WTC11 (cell line): ENCODE measurements at regions not wholly inside any gene's neighbourhood (a gene's known extent, or its start where the extent isn't known, plus 50 kb on each side); places are given as distances from the start of the nearest gene placed in this dataset.
"Not testable (repeated sequence)": the region's sequence is repeated elsewhere in the genome, so short reads cannot be mapped to it uniquely, and the experiment has no call there.

Experiments
- OVOL2 ChIP-seq: fragments of 250-450 bp; sonication (Bioruptor Pico); IDR thresholded peaks from 2 replicates; pipeline ENCODE4 v1.9.0; 2021; ENCODE audit warnings: mild to moderate bottlenecking, borderline replicate concordance
- USF1 ChIP-seq: sonication (generic); formaldehyde crosslinking; IDR thresholded peaks from 2 replicates; pipeline ENCODE4 v1.8.0; 2022; ENCODE audit warnings: mild to moderate bottlenecking, missing genetic modification reagents

- TF ChIP-seq OVOL2 (CRISPR knock-in tag); USF1: not testable (repeated sequence)
Observed at GRCh38 chr1:20408133-20408650, 77.8 kb downstream of the CAMK2N1 start.
